CD4-positive, alpha-beta T cell treated with Interferon gamma for 1 hour (primary cell): ENCODE measurements at regions not wholly inside any gene's neighbourhood (a gene's known extent, or its start where the extent isn't known, plus 50 kb on each side); places are given as distances from the start of the nearest gene placed in this dataset.
"Not testable (repeated sequence)": the region's sequence is repeated elsewhere in the genome, so short reads cannot be mapped to it uniquely, and the experiment has no call there.

Source experiments
- DNase-seq: peaks from one replicate; pipeline ENCODE4 v3.0.0-alpha.2; 2020

GRCh38 chr9:86997156-86997555 lies 49.9 kb upstream of the GAS1 start:
- DNase-seq, result no peak

- no peak for DNase-seq
Observed at GRCh38 chr9:86997951-86998350, 50.6 kb upstream of the GAS1 start.

GRCh38 chr9:87002517-87002916 lies 55.2 kb upstream of the GAS1 start:
- DNase-seq, result no peak

GRCh38 chr9:87004016-87004415 lies 56.7 kb upstream of the GAS1 start:
- DNase-seq, result no peak

- no peak for DNase-seq
Observed at GRCh38 chr9:87006956-87007355, 59.6 kb upstream of the GAS1 start.

- DNase-seq, result no peak
Observed at GRCh38 chr9:87007711-87008366, 60.5 kb upstream of the GAS1 start.

GRCh38 chr9:87008667-87009066 lies 61.4 kb upstream of the GAS1 start:
- DNase-seq, result no peak

- DNase-seq, result no peak
Observed at GRCh38 chr9:87010626-87011025, 63.3 kb upstream of the GAS1 start.

GRCh38 chr9:87011551-87011950 lies 64.2 kb upstream of the GAS1 start:
- no peak for DNase-seq

GRCh38 chr9:87013490-87013889 lies 66.2 kb upstream of the GAS1 start:
- DNase-seq, result no peak

GRCh38 chr9:87014436-87014835 lies 67.1 kb upstream of the GAS1 start:
- DNase-seq, result no peak

- DNase-seq, result no peak
Observed at GRCh38 chr9:87016681-87017080, 69.4 kb upstream of the GAS1 start.

- no peak for DNase-seq
Observed at GRCh38 chr9:87020169-87020950, 73.1 kb upstream of the GAS1 start.

- no peak for DNase-seq
Observed at GRCh38 chr9:87022178-87022577, 74.9 kb upstream of the GAS1 start.

- no peak for DNase-seq
Observed at GRCh38 chr9:87026204-87026603, 78.9 kb upstream of the GAS1 start.

GRCh38 chr9:87028836-87029235 lies 81.5 kb upstream of the GAS1 start:
- DNase-seq, result not testable (repeated sequence)

- no peak for DNase-seq
Observed at GRCh38 chr9:87029905-87030304, 82.6 kb upstream of the GAS1 start.

- no peak for DNase-seq
Observed at GRCh38 chr9:87034841-87035240, 87.5 kb upstream of the GAS1 start.

GRCh38 chr9:87035879-87036278 lies 88.6 kb upstream of the GAS1 start:
- DNase-seq, result no peak

GRCh38 chr9:87036506-87036905 lies 89.2 kb upstream of the GAS1 start:
- no peak for DNase-seq

GRCh38 chr9:87039809-87040392 lies 92.6 kb upstream of the GAS1 start:
- no peak for DNase-seq

- DNase-seq, result no peak
Observed at GRCh38 chr9:87040410-87041009, 93.2 kb upstream of the GAS1 start.

- DNase-seq, result not testable (repeated sequence)
Observed at GRCh38 chr9:87041553-87042235, 94.4 kb upstream of the GAS1 start.
